ENCODE measurements at regions not wholly inside any gene's neighbourhood (a gene's known extent, or its start where the extent isn't known, plus 50 kb on each side); places are given as distances from the start of the nearest gene placed in this dataset.
A peak's percentile ranks its signal among the peaks of the same experiment; 100 is the strongest.

DNA sequence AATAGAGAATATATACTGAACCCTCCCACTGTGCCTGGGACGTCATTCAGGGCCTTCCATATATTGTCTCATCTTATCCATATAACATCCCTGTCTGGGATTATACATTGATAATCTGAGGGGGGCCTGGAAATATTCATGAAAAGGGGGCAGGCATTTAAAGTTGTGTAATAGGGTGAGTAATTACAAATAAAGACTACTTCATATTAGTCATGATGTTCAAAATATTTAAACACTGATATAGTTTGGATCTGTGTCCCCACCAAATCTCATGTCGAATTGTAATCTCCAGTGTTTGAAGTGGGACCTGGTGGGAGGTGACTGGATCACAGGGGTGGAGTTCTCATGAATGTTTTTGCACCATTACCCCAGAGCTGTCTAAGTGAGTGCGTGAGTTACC is 97.8 kb downstream of the AQP9 start:
- DNase-seq (no peak), ATAC-seq (no peak)
- intact Hi-C loops (cut with micrococcal nuclease): no loop called here

DNA sequence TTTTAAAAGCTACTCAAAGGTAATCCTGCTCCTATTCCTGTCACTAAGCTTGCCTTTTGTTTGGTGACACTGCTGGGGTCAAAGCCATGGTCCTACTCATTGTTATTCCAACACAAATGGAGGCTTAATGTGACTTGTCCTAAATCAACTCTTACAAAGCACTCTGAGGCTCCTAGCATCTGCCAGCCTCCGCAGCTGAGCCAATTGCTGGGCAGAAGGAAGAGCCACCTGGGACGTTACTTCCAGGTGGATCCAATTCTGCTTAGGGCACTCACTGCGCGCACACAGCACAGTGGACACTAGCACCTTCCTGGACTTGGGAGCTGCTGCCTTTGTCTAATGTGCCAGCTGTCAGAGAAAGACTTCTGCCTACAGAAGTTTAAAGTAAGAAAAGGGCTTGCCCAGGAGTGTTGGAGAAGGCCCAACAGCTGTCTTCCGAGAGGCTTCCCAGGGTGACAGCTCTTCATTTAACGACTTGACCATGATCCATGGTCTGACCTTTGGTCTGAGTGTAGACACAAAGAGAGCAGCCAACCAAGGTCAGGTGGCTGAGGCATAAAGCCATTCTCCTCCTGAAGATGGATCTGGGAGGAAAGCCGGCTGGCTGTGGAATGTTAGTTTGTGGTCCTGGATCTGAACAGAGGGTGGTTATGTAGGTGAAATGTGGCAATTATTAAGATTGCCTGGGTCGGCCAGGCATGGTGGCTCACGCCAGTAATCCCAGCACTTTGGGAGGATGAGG is 102.2 kb downstream of the AQP9 start:
- intact Hi-C loops (cut with micrococcal nuclease): no loop called here
- no peak for ATAC-seq
- DNase-seq: no peak

GRCh38 chr15:58241872-58242271 is 103.7 kb downstream of the AQP9 start:
- ATAC-seq (peak; percentile 69), DNase-seq (no peak)
- intact Hi-C loops (cut with micrococcal nuclease): no loop called here

DNA sequence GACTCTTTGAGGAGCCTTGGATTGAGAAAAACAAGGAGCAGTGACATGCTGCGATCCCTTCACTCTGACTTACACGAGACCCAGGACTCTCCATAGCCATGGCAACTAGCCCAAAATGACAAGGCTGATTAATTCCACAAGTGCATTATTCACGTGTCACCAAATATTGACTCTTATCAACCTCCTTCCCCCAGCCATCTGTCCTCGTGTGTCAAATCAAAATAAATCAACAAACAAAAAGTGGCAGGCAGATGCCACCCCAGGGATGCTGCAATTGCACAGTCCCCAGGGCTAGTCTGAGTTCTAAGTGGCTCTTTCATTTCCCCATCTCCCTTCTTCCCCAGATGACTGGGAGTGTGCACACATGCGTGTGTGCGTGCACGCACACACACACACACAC is 104.9 kb downstream of the AQP9 start:
- intact Hi-C loops (cut with micrococcal nuclease): no loop called here
- DNase-seq: no peak
- ATAC-seq: no peak

- intact Hi-C loops (cut with micrococcal nuclease): no loop called here
- ATAC-seq (no peak), DNase-seq (no peak)
Observed at GRCh38 chr15:58244536-58244935, 106.4 kb downstream of the AQP9 start.

DNA sequence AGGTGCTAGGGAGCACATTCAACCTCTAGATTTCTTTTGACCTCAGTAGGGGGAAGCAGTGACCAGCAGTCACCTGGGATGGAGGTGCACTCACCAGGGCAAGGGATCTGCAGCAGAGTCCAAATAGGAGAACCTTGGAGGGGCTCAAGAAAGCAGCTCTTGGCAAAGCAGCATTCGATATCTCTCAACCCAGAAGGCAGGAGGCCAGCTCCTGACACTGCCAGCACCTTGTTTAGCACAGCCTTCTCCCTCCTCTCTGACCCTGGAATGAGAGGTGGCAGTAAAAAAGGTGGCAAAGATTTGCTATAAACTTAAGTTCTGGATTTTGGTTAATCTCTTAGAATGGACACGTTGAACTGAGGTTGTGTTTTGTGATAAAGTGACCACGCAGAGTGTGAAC is 107.9 kb downstream of the AQP9 start:
- peak; percentile 26 for ATAC-seq
- DNase-seq: peak; percentile 65
- intact Hi-C loops (cut with micrococcal nuclease): no loop called here

GRCh38 chr15:58247855-58248842 is 110.0 kb downstream of the AQP9 start:
- peak; percentile 88 for DNase-seq
- ATAC-seq: peak; percentile 92
- intact Hi-C loops (cut with micrococcal nuclease): no loop called here

DNA sequence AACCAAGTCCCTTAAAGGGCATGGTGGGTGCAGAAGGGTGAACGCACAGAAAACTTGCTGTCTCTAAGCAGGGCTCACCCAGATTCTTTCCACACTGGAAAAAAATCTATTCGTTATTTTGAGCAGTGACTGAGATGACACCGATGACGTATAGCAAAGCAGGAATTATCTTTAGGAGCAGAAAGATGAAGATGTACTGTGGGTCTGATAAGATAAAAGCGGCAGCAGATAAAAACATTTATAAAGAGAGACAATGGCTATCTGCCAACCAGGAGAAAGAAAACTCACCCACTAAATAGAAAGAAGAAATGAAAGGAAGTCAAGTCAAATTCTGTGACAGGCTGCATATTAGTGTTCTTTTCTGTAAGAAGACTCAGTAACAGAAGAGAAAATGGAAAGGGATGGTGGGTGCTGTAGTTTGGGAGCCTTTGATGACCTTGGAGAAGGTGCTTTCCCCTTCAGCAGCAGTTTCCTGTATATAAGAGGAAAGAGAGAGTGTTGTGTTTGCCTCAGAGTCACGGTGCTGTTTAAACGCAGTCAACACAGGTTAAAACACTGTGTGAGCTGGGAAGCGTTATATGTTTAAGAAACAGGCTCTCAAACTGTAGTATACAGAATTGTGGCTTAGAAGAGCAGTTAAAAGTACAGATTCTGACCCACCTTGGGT is 111.6 kb downstream of the AQP9 start:
- DNase-seq (no peak), ATAC-seq (no peak)
- intact Hi-C loops (cut with micrococcal nuclease): no loop called here

GRCh38 chr15:58252586-58253323 is 114.6 kb downstream of the AQP9 start:
- DNase-seq (no peak), ATAC-seq (no peak)
- intact Hi-C loops (cut with micrococcal nuclease): no loop called here

- DNase-seq: no peak
- ATAC-seq: no peak
- intact Hi-C loops (cut with micrococcal nuclease): no loop called here
Observed at GRCh38 chr15:58257776-58258325, 119.7 kb downstream of the AQP9 start.

GRCh38 chr15:58258501-58259292 is 120.5 kb downstream of the AQP9 start:
- DNase-seq (no peak), ATAC-seq (no peak)
- intact Hi-C loops (cut with micrococcal nuclease): no loop called here

- DNase-seq (no peak), ATAC-seq (peak; percentile 59)
- intact Hi-C loops (cut with micrococcal nuclease): no loop called here
Observed at GRCh38 chr15:58260205-58260724, 122.1 kb downstream of the AQP9 start.

DNA sequence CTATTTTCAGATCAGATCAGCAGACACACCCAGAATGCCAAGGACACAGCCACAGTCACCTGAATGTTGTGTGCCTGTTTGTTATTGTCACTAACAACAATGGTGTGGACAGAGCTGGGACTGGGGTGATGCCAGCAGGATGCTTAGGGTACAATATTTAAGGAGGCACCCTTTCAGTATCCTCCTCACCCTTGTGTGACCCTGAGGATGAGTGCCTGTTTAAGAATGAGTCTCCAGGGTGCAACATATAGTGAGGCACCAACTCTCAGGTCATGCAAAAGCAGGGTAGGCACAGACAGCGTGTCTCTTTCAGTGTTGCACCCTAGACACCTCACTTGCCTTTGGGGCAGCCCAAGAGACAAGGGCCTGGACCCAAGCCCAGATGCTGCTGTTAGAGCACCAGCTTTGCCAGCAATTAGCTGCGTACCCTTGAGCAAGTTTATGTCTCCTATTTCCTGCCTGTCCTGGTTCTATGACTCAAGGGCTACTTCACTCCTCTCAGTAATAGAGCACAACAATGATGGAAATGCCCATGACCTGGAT is 122.6 kb downstream of the AQP9 start:
- intact Hi-C loops (cut with micrococcal nuclease): no loop called here
- DNase-seq: peak; percentile 83
- ATAC-seq: peak; percentile 91

DNA sequence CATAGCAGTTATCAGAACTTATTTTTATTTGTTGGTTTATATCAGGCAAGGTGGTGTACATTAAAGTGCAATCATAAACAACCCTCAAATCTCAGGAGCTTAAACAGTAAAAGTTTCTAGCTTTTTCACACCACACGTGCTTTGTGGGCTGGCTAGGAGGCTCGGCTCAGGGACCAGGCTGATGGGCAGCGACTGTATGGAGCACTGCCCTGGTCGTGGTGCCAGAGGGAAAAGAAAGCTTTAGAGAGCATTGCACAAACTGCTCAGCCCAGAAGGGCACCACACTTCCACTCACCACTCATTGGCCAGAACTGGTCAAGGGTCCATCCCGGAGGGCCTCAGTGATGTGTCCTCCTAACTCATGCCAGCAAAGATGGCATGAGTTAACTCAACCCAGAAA is 123.2 kb downstream of the AQP9 start:
- intact Hi-C loops (cut with micrococcal nuclease): no loop called here
- no peak for DNase-seq
- peak; percentile 1 for ATAC-seq

DNA sequence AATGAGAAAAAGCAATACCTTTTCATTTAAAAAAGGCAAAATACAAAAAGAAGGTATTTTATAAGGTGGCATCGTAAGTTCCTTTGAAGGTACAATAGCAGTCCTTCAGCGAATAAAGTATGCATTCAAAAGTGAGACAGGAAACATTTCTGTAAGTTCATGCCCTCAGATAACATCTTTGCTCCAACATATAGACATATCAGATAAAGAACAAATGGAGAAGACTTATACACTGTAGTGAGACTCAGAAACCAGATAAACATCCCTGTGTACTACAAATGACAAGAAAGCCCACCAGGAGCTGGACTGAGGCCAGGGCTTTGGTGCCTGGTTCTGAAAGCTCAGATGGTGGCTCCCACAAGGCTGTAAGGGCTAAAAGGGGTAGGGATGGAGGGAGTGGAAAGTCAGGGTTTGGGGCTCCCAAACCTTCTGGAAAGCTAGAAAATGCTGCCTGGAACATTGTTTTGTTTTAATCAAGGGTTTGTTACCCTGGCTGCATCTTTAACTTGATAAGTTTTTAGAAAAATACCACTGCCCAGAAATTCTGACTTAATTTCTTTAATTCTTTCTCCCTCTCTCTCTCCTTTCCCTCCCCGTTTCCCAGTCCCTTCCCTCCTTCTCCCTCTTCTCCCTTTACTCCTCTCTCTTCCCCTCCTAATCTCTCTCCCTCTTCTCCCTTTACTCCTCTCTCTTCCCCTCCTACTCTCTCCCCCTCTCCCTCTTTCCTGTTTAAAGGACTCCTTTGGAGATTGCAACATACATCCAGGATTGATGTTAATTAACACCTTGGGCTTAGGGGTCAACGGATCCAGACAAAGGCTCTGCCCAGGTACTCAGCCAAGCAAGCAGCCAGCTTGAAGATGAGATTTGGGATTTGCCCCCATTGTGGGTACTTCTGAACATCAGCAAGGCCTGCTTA is 126.1 kb downstream of the AQP9 start:
- DNase-seq (no peak), ATAC-seq (no peak)
- intact Hi-C loops (cut with micrococcal nuclease): no loop called here

- no peak for ATAC-seq
- intact Hi-C loops (cut with micrococcal nuclease): no loop called here
- DNase-seq: no peak
Observed at GRCh38 chr15:58267051-58267450, 128.9 kb downstream of the AQP9 start.

Data from left ventricle myocardium superior (tissue), 1 donor.